Stimulated activated CD4-positive, alpha-beta T cell treated with anti-CD3 and anti-CD28 coated beads, Interleukin-12 subunit alpha, Interleukin-12 subunit beta, amount 100 ng/mL, for 24 hours (primary cell): ENCODE measurements at regions not wholly inside any gene's neighbourhood (a gene's known extent, or its start where the extent isn't known, plus 50 kb on each side); places are given as distances from the start of the nearest gene placed in this dataset.

Experiments
- DNase-seq, 2 experiments: peaks; one replicate each; pipeline ENCODE4 v3.0.0-alpha.2; 2020; ENCODE audit warnings: low read depth in 2 of 2

GRCh38 chr11:76276781-76277155 lies 70.5 kb upstream of the WNT11 start:
- no peak for DNase-seq

GRCh38 chr11:76276046-76276780 lies 69.9 kb upstream of the WNT11 start:
- DNase-seq = no peak

GRCh38 chr11:76275446-76275845 lies 69.1 kb upstream of the WNT11 start:
- no peak for DNase-seq

GRCh38 chr11:76271068-76271467 lies 64.8 kb upstream of the WNT11 start:
- DNase-seq = no peak

- DNase-seq = no peak
Observed at GRCh38 chr11:76270389-76270788, 64.1 kb upstream of the WNT11 start.

- DNase-seq = no peak
Observed at GRCh38 chr11:76269661-76270261, 63.5 kb upstream of the WNT11 start.

- DNase-seq = no peak
Observed at GRCh38 chr11:76269247-76269646, 62.9 kb upstream of the WNT11 start.

GRCh38 chr11:76268498-76268897 lies 62.2 kb upstream of the WNT11 start:
- no peak for DNase-seq

GRCh38 chr11:76267556-76267955 lies 61.3 kb upstream of the WNT11 start:
- DNase-seq = no peak

GRCh38 chr11:76266286-76267100 lies 60.2 kb upstream of the WNT11 start:
- no peak for DNase-seq

- no peak for DNase-seq
Observed at GRCh38 chr11:76265771-76266241, 59.5 kb upstream of the WNT11 start.

GRCh38 chr11:76263657-76264056 lies 57.4 kb upstream of the WNT11 start:
- no peak for DNase-seq

GRCh38 chr11:76263166-76263565 lies 56.9 kb upstream of the WNT11 start:
- DNase-seq = no peak

- no peak for DNase-seq
Observed at GRCh38 chr11:76260296-76260925, 54.1 kb upstream of the WNT11 start.

GRCh38 chr11:76259299-76259908 lies 53.1 kb upstream of the WNT11 start:
- DNase-seq = no peak

GRCh38 chr11:76257074-76257719 lies 50.9 kb upstream of the WNT11 start:
- no peak for DNase-seq

GRCh38 chr11:76256448-76256847 lies 50.1 kb upstream of the WNT11 start:
- DNase-seq = no peak
